EH (cell line): ENCODE measurements at regions not wholly inside any gene's neighbourhood (a gene's known extent, or its start where the extent isn't known, plus 50 kb on each side); places are given as distances from the start of the nearest gene placed in this dataset.
A peak's percentile ranks its signal among the peaks of the same experiment; 100 is the strongest.

Experiments used
- DNase-seq: peaks from one replicate; pipeline ENCODE4 v3.0.0-alpha.2; 2015; ENCODE audit warnings: low read depth

GRCh38 chr6:10048370-10049297 is 366.2 kb downstream of the TFAP2A start:
- DNase-seq, result peak; percentile 3

GRCh38 chr6:10042280-10042679 is 372.6 kb downstream of the TFAP2A start:
- no peak for DNase-seq

GRCh38 chr6:10033223-10033829 is 381.5 kb downstream of the TFAP2A start:
- DNase-seq, result peak; percentile 30

- DNase-seq, result no peak
Measured at GRCh38 chr6:10031617-10032016, 383.3 kb downstream of the TFAP2A start.

GRCh38 chr6:10030942-10031537 is 383.8 kb downstream of the TFAP2A start:
- DNase-seq, result peak; percentile 28

GRCh38 chr6:10028222-10028621 is 386.7 kb downstream of the TFAP2A start:
- DNase-seq, result peak; percentile 32

GRCh38 chr6:10019851-10020250 is 395.0 kb downstream of the TFAP2A start:
- DNase-seq, result no peak

- peak; percentile 69 for DNase-seq
Measured at GRCh38 chr6:10014557-10014956, 400.3 kb downstream of the TFAP2A start.

GRCh38 chr6:10000551-10000950 is 414.3 kb downstream of the TFAP2A start:
- peak; percentile 65 for DNase-seq

GRCh38 chr6:9999796-10000195 is 415.1 kb downstream of the TFAP2A start:
- DNase-seq, result peak; percentile 14

GRCh38 chr6:9986273-9986672 is 428.6 kb downstream of the TFAP2A start:
- no peak for DNase-seq

- no peak for DNase-seq
Measured at GRCh38 chr6:9985481-9985880, 429.4 kb downstream of the TFAP2A start.

- no peak for DNase-seq
Measured at GRCh38 chr6:9984607-9985006, 430.3 kb downstream of the TFAP2A start.

GRCh38 chr6:9983168-9983567 is 431.7 kb downstream of the TFAP2A start:
- no peak for DNase-seq

GRCh38 chr6:9982215-9982614 is 432.7 kb downstream of the TFAP2A start:
- no peak for DNase-seq

- DNase-seq, result no peak
Measured at GRCh38 chr6:9979996-9980395, 434.9 kb downstream of the TFAP2A start.

- DNase-seq, result no peak
Measured at GRCh38 chr6:9978480-9978879, 436.4 kb downstream of the TFAP2A start.

- DNase-seq, result no peak
Measured at GRCh38 chr6:9977411-9977810, 437.5 kb downstream of the TFAP2A start.

- no peak for DNase-seq
Measured at GRCh38 chr6:9961646-9962045, 453.2 kb downstream of the TFAP2A start.

GRCh38 chr6:9957215-9957759 is 457.6 kb downstream of the TFAP2A start:
- no peak for DNase-seq

- DNase-seq, result peak; percentile 36
Measured at GRCh38 chr6:9948678-9949077, 466.2 kb downstream of the TFAP2A start.

- DNase-seq, result no peak
Measured at GRCh38 chr6:9943986-9944385, 470.9 kb downstream of the TFAP2A start.

GRCh38 chr6:9943026-9943425 is 471.8 kb downstream of the TFAP2A start:
- DNase-seq, result no peak
